PC-3 (cell line): ENCODE measurements at regions not wholly inside any gene's neighbourhood (a gene's known extent, or its start where the extent isn't known, plus 50 kb on each side); places are given as distances from the start of the nearest gene placed in this dataset.
A peak's percentile ranks its signal among the peaks of the same experiment; 100 is the strongest.

Experiments used
- ATAC-seq: fragments of 200-7000 bp; cut with Tn5 transposase; 2 replicates; pipeline ENCODE4 v1.9.1; 2020; ENCODE audit warnings: mild to moderate bottlenecking, moderate library complexity
- BruUV-seq: library from RNA; stranded (reverse); fragments of 400-500 nt; replicated peaks from 2 replicates; lab custom pipeline; 2021; lab: Mats Ljungman, UMichigan
- CTCF ChIA-PET: fragments of 300-600 bp; sonication (Branson Sonifier 250); formaldehyde crosslinking; loops from one replicate; lab custom pipeline; 2022; ENCODE audit warnings: antibody characterized with exemption; lab: Charles Lee
- POLR2A ChIA-PET: fragments of 300-600 bp; sonication (Branson Sonifier 250); formaldehyde crosslinking; loops from one replicate; lab custom pipeline; 2022; ENCODE audit warnings: antibody characterized with exemption; ENCODE audit not compliant: unreplicated experiment; lab: Charles Lee
- DNase-seq: peaks from one replicate; pipeline ENCODE4 v3.0.0-alpha.2; 2015
- H2AFZ ChIP-seq: fragments of 300-600 bp; sonication (generic); 2 replicates; pipeline ENCODE4 v1.6.0; 2016; ENCODE audit warnings: antibody characterized with exemption, low read length
- H3F3A ChIP-seq: fragments of 300-600 bp; sonication (generic); one replicate; pipeline ENCODE4 v1.6.0; 2017; ENCODE audit warnings: antibody characterized with exemption, low read length, control low read depth, mild to moderate bottlenecking; ENCODE audit not compliant: unreplicated experiment
- H3K27ac ChIP-seq: fragments of 300-600 bp; sonication (generic); 2 replicates; pipeline ENCODE4 v1.5.1; 2016; ENCODE audit warnings: mild to moderate bottlenecking, low read length
- H3K27me3 ChIP-seq: fragments of 300-600 bp; sonication (generic); 2 replicates; pipeline ENCODE4 v1.6.1; 2016; ENCODE audit warnings: low read length, mixed read lengths
- H3K36me3 ChIP-seq: fragments of 300-600 bp; sonication (generic); 2 replicates; pipeline ENCODE4 v1.6.1; 2016; ENCODE audit warnings: low read depth, mixed run types, low read length, mixed read lengths
- H3K4me1 ChIP-seq: fragments of 300-600 bp; sonication (generic); 2 replicates; pipeline ENCODE4 v1.5.1; 2016; ENCODE audit warnings: low read length; ENCODE audit not compliant: insufficient read depth
- H3K4me2 ChIP-seq: fragments of 300-600 bp; sonication (generic); 2 replicates; pipeline ENCODE4 v1.6.0; 2016; ENCODE audit warnings: low read length
- H3K4me3 ChIP-seq: fragments of 300-600 bp; sonication (generic); 2 replicates; pipeline ENCODE4 v1.5.1; 2016; ENCODE audit warnings: mild to moderate bottlenecking, low read length, mixed read lengths
- H3K79me2 ChIP-seq: fragments of 300-600 bp; sonication (generic); 2 replicates; pipeline ENCODE4 v1.6.1; 2017; ENCODE audit warnings: low read length, mixed read lengths
- H3K9ac ChIP-seq: fragments of 300-600 bp; sonication (generic); 2 replicates; pipeline ENCODE4 v1.6.0; 2016; ENCODE audit warnings: mild to moderate bottlenecking, low read length
- H3K9me2 ChIP-seq: fragments of 300-600 bp; sonication (generic); replicated peaks from 2 replicates; pipeline ENCODE4 v1.6.1; 2016; ENCODE audit warnings: mixed run types, low read length, mixed read lengths
- H3K9me3 ChIP-seq: fragments of 300-600 bp; sonication (generic); 2 replicates; pipeline ENCODE4 v1.6.1; 2016; ENCODE audit warnings: low read length, mixed read lengths
- H4K20me1 ChIP-seq: fragments of 300-600 bp; sonication (generic); 2 replicates; pipeline ENCODE4 v1.6.1; 2016; ENCODE audit warnings: low read length, mixed read lengths
- CTCF ChIP-seq: fragments of 300-600 bp; sonication (generic); conservative IDR thresholded peaks from 2 replicates; pipeline ENCODE4 v1.5.1; 2017; ENCODE audit warnings: antibody characterized with exemption, low read depth, mild to moderate bottlenecking, low read length
- EZH2 ChIP-seq: fragments of 300-600 bp; sonication (generic); IDR thresholded peaks from one replicate; pipeline ENCODE4 v1.6.1; 2017; ENCODE audit warnings: antibody characterized with exemption, mild to moderate bottlenecking, low read length; ENCODE audit not compliant: unreplicated experiment
- EZH2phosphoT487 ChIP-seq: fragments of 300-600 bp; sonication (generic); IDR thresholded peaks from 2 replicates; pipeline ENCODE4 v1.6.1; 2018; ENCODE audit warnings: mild to moderate bottlenecking, antibody characterized with exemption, low read length, borderline replicate concordance
- intact Hi-C: fragments of 100-400 bp; cut with micrococcal nuclease; formaldehyde crosslinking; loops from 2 replicates; pipeline ENCODE4 v1.9.0; 2023

DNA sequence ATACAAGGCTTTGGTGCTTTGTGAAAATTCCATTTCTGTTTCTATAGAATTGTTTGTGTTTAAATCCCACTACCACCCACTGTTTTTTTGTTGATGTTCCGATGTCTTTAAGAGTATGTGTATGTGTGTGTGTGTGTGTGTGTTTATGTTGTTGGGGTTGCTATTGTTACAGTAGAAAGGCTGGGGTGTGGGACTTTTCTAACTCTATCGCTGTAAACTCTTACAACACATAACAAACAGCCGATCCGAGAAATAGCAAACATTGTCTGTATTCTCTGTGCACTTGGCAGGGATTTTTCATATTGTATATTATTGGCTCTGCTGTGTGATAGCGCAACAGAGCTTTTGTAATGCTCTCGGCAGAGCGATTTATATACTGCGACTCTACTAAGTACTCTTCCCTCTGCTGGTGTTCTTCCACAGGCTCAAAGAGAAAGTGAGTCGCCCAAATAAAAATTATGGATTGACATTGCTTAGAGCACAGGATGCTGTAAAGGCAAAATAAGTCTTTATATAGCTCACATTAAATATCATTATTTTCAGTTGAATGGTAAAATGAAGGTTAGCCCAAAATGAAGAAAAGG lies 492.2 kb upstream of the ARRDC3 start:
- Histone ChIP-seq H2AFZ (0 out of 2 replicates have a peak overlapping the region, but pooled peaks have one; percentile 2), H3K9me2 (no peaks in the 10 kb centered on the region), H3K79me2 (no peaks in the 10 kb centered on the region), H3K4me1 (no peaks in the 10 kb centered on the region), H3K4me3 (no peak overlapping the region), H3K27ac (no peak overlapping the region), H3K9me3 (no peaks in the 10 kb centered on the region), H4K20me1 (no peaks in the 10 kb centered on the region), H3K9ac (no peak overlapping the region), H3K36me3 (no peaks in the 10 kb centered on the region), H3K4me2 (peak overlapping the region; percentile 9; the same call in 1 of the 2 replicates), H3F3A (no peaks in the 10 kb centered on the region), H3K27me3 (peaks cover 31% of the 10 kb centered on the region)
- ATAC-seq (peak; percentile 18; the same call in 1 of the 2 replicates), DNase-seq (peak; percentile 19)
- intact Hi-C loops = no loop called here
- ChIA-PET POLR2A (no interaction called here), CTCF (interaction anchor here (0.5 to 1.0 kb wide), 2 partner anchors 233 to 1745 kb away, joined by 3 to 6 read pairs; no protein-coding TSS in a partner anchor)
- no peak for TF ChIP-seq EZH2
- no peak for TF ChIP-seq EZH2phosphoT487
- TF ChIP-seq CTCF = no peak
- BruUV-seq = no TSS peak

GRCh38 chr5:91867799-91868198 lies 484.7 kb upstream of the ARRDC3 start:
- Histone ChIP-seq H3F3A (no peaks in the 10 kb centered on the region), H3K9me3 (no peaks in the 10 kb centered on the region), H3K4me3 (no peak overlapping the region), H2AFZ (no peak overlapping the region), H3K4me2 (no peak overlapping the region), H3K27ac (no peak overlapping the region), H3K36me3 (no peaks in the 10 kb centered on the region), H3K9me2 (no peaks in the 10 kb centered on the region), H3K27me3 (0 out of 2 replicates have a peak, but pooled peaks cover 8% of the 10 kb centered on the region), H3K9ac (no peak overlapping the region), H3K79me2 (no peaks in the 10 kb centered on the region), H3K4me1 (no peaks in the 10 kb centered on the region), H4K20me1 (no peaks in the 10 kb centered on the region)
- ATAC-seq (no peak), DNase-seq (no peak)
- no peak for TF ChIP-seq EZH2
- TF ChIP-seq EZH2phosphoT487 = no peak
- no peak for TF ChIP-seq CTCF
- BruUV-seq = no TSS peak
- ChIA-PET POLR2A (no interaction called here), CTCF (no interaction called here)
- intact Hi-C loops = loop anchor here (5.0 kb wide), 1 partner anchor 355 kb away; no protein-coding TSS in a partner anchor

DNA sequence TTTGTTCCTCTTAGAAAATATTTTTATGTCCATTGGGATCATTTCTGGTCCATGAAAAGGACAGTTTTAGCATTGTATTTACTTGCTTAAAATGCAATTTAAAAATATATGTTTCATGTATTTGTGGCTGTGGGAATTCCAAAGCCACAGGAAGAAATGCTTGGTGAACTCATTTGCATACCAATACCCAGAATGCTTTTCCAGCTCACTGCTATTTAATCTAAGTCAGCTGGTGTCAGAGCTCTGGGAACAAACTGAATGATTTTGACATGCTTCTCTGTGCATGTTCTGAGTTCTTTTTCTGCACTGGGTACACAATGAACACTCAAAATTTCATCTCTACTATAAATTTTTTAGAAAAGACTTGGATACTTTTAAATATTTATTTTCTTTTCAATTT lies 482.8 kb upstream of the ARRDC3 start:
- intact Hi-C loops = loop anchor here (5.0 kb wide), 1 partner anchor 356 kb away; no protein-coding TSS in a partner anchor
- POLR2A ChIA-PET = no interaction called here
- CTCF ChIA-PET = no interaction called here
- no peaks in the 10 kb centered on the region for H3K4me1 ChIP-seq
- no TSS peak for BruUV-seq
- no peaks in the 10 kb centered on the region for H3K9me3 ChIP-seq
- no peaks in the 10 kb centered on the region for H3K27me3 ChIP-seq
- H3K79me2 ChIP-seq = no peaks in the 10 kb centered on the region
- TF ChIP-seq CTCF (no peak), EZH2phosphoT487 (no peak), EZH2 (no peak)
- H3K4me2 ChIP-seq = no peak overlapping the region
- H3K27ac ChIP-seq = no peak overlapping the region
- H2AFZ ChIP-seq = no peak overlapping the region
- no peaks in the 10 kb centered on the region for H4K20me1 ChIP-seq
- H3K36me3 ChIP-seq = no peaks in the 10 kb centered on the region
- no peaks in the 10 kb centered on the region for H3F3A ChIP-seq
- ATAC-seq (no peak), DNase-seq (no peak)
- no peak overlapping the region for H3K9ac ChIP-seq
- H3K9me2 ChIP-seq = no peaks in the 10 kb centered on the region
- no peak overlapping the region for H3K4me3 ChIP-seq
